Choroid plexus epithelial cell (primary cell): ENCODE measurements at regions not wholly inside any gene's neighbourhood (a gene's known extent, or its start where the extent isn't known, plus 50 kb on each side); places are given as distances from the start of the nearest gene placed in this dataset.

Experiments
- DNase-seq: peaks from one replicate; pipeline ENCODE4 v3.0.0-alpha.2; 2010; ENCODE audit warnings: low read depth
- H3K4me3 ChIP-seq: 2 replicates; pipeline ENCODE4 v1.5.1; 2011; ENCODE audit warnings: low read depth, mild to moderate bottlenecking, control low read depth, low read length, moderate library complexity
- TF ChIP-seq, protein P1 (sequence below): conservative IDR thresholded peaks from 2 replicates; pipeline ENCODE4 v1.5.1; 2011; ENCODE audit warnings: low read depth, mild to moderate bottlenecking, control low read depth, inconsistent platforms, low read length, moderate library complexity

- no peak for DNase-seq
- TF ChIP-seq, protein P1, sequence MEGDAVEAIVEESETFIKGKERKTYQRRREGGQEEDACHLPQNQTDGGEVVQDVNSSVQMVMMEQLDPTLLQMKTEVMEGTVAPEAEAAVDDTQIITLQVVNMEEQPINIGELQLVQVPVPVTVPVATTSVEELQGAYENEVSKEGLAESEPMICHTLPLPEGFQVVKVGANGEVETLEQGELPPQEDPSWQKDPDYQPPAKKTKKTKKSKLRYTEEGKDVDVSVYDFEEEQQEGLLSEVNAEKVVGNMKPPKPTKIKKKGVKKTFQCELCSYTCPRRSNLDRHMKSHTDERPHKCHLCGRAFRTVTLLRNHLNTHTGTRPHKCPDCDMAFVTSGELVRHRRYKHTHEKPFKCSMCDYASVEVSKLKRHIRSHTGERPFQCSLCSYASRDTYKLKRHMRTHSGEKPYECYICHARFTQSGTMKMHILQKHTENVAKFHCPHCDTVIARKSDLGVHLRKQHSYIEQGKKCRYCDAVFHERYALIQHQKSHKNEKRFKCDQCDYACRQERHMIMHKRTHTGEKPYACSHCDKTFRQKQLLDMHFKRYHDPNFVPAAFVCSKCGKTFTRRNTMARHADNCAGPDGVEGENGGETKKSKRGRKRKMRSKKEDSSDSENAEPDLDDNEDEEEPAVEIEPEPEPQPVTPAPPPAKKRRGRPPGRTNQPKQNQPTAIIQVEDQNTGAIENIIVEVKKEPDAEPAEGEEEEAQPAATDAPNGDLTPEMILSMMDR, result no peak
- H3K4me3 ChIP-seq, result no peak overlapping the region
Measured at GRCh38 chr11:112509300-112509699, 248.6 kb upstream of the PLET1 start.

DNA sequence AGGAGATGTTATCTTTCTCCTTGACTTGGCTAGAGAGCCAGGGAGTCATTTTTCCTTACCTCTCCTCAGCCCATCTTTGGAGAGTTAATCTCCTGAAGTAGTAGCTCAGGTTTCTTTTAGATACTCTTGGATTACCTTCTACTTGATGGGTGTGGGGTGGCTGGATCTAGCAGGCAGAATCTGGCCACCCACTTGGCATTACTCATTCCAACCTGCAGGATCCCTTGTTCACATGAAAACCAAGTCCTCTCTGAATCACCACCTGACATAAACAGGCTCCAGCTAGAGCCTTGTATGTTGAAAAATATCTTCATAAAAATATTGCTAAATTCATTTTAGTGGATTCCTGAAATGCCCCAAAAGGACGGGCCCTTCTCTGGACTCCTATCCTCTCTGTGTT is 250.6 kb upstream of the PLET1 start:
- TF ChIP-seq, protein P1, result no peak
- H3K4me3 ChIP-seq, result no peak overlapping the region
- no peak for DNase-seq

DNA sequence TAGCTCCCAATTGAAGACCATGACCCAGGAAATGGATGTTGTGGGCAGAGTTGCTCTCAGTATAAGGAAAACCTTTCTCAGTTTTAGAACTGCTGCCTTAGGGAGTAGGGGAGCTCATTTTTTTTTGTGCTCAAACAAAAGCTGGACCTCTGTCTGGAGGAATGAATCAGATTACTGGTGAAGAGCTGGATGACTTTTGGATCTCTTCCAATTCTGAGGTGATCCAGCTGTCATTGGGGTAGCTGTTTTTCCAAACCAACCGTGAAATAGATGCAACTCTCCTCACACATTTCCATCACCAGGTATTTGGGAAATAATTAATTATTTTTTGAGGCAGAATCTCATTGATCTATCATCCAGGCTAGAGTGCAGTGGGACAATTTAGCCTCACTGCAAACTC is 251.3 kb upstream of the PLET1 start:
- TF ChIP-seq, protein P1, result no peak
- H3K4me3 ChIP-seq, result no peak overlapping the region
- no peak for DNase-seq

- TF ChIP-seq, protein P1, result no peak
- DNase-seq, result no peak
- no peak overlapping the region for H3K4me3 ChIP-seq
Measured at GRCh38 chr11:112513417-112513816, 252.8 kb upstream of the PLET1 start.

- TF ChIP-seq, protein P1, result no peak
Measured at GRCh38 chr11:112514011-112514740, 253.5 kb upstream of the PLET1 start.

GRCh38 chr11:112516261-112516660 is 255.6 kb upstream of the PLET1 start:
- DNase-seq, result no peak
- no peak overlapping the region for H3K4me3 ChIP-seq
- TF ChIP-seq, protein P1, result no peak

More at GRCh38 chr11:112514011-112514740, 253.5 kb upstream of the PLET1 start:
- DNase-seq, result no peak
- no peak overlapping the region for H3K4me3 ChIP-seq

- TF ChIP-seq, protein P1, result no peak
- H3K4me3 ChIP-seq, result no peak overlapping the region
- DNase-seq, result no peak
Measured at GRCh38 chr11:112516755-112517154, 256.1 kb upstream of the PLET1 start.
